ENCODE measurements at regions not wholly inside any gene's neighbourhood (a gene's known extent, or its start where the extent isn't known, plus 50 kb on each side); places are given as distances from the start of the nearest gene placed in this dataset.

DNA sequence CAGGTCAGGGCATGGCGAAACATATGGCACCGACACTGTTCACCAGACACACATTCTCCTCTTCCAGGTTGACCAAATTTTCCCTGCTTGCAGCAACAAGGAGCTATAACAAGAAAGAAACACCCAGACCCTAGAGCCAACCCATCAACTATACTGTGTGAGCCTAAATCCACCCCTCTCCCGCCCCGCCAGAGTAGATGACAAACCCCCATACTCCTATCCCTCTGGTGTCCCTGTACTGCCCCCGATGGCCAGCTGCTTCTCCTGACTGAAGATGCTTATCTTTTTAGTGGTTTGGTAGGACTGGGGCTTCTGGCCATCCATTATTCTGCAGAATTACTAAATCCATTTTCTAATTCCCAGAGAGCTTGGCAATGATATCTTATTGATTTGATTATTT lies 70.1 kb upstream of the EEPD1 start:
- Histone ChIP-seq H3K4me2 (ENCODE audit: control insufficient read depth, insufficient read depth) (no peak overlapping the region), H3K79me2 (ENCODE audit: control insufficient read depth, insufficient read depth, low read length) (no peaks in the 10 kb centered on the region), H3K4me1 (ENCODE audit: control insufficient read depth, insufficient read depth, low read length) (no peaks in the 10 kb centered on the region), H3K27me3 (replicated peaks in 1 of 2; ENCODE audit: control insufficient read depth in 2 of 2, insufficient read depth in 2 of 2, low read length in 1 of 2) (no peaks in the 10 kb centered on the region; a peak in 2 of 4 replicates), H2AFZ (ENCODE audit: control insufficient read depth, low read depth, low read length) (no peak overlapping the region), H3K4me3 (no peak overlapping the region), H4K20me1 (ENCODE audit: control insufficient read depth, insufficient read depth) (no peaks in the 10 kb centered on the region), H3K9me3 (replicated peaks; ENCODE audit: control insufficient read depth, insufficient read depth, low read length) (no peaks in the 10 kb centered on the region), H3K9ac (ENCODE audit: control insufficient read depth, insufficient read depth, low read length) (no peak overlapping the region), H3K27ac (ENCODE audit: control insufficient read depth, insufficient read depth) (no peak overlapping the region), H3K36me3 (ENCODE audit: control insufficient read depth in 2 of 2, insufficient read depth in 2 of 2, low read length in 1 of 2) (no peaks in the 10 kb centered on the region)
- DNase-seq (ENCODE audit: low read depth, low spot score) (no peak), FAIRE-seq (no peak), ATAC-seq (no peak)
- ChIA-PET POLR2A (no interaction called here), CTCF (no interaction called here), SMC1A (ENCODE audit: uncharacterized antibody, unreplicated experiment) (interaction anchor here (1.1 kb wide), 1 partner anchor 205 kb away, joined by 4 read pairs; no protein-coding TSS in a partner anchor), RAD21 (ENCODE audit: unreplicated experiment) (no interaction called here)
- in situ Hi-C loops (cut with MboI) = no loop called here
- TF ChIP-seq NRF1 (conservative IDR thresholded peaks at IDR 0.05; ENCODE audit: low read depth, low read length) (no peak), MEF2A (IDR thresholded peaks at IDR 0.05; ENCODE audit: insufficient read depth, low read depth, low read length) (no peak), DPF2 (IDR thresholded peaks at IDR 0.05) (no peak), TARDBP (IDR thresholded peaks at IDR 0.05; ENCODE audit: borderline replicate concordance) (no peak), BHLHE40 (IDR thresholded peaks at IDR 0.05; ENCODE audit: borderline replicate concordance in 1 of 2, low read depth in 2 of 2, low read length in 1 of 2) (no peak), EP300 (IDR thresholded peaks at IDR 0.05; ENCODE audit: borderline replicate concordance in 1 of 2, control insufficient read depth in 1 of 2, low read depth in 2 of 2, low read length in 2 of 2) (no peak), TAF1 (IDR thresholded peaks at IDR 0.05; ENCODE audit: borderline replicate concordance, low read depth, low read length) (no peak), KAT2A (conservative IDR thresholded peaks at IDR 0.05; ENCODE audit: control insufficient read depth, low read depth, low read length) (no peak), SREBF2 (IDR thresholded peaks at IDR 0.05; ENCODE audit: low read length) (no peak), CHD4 (IDR thresholded peaks at IDR 0.05) (no peak), NR2C1 (IDR thresholded peaks at IDR 0.05) (no peak), HDAC6 (IDR thresholded peaks at IDR 0.05; ENCODE audit: unreplicated experiment) (no peak), RFX5 (IDR thresholded peaks at IDR 0.05; ENCODE audit: low read depth, low read length) (no peak), ZNF622 (IDR thresholded peaks at IDR 0.05) (no peak), SUPT20H (IDR thresholded peaks at IDR 0.05; ENCODE audit: borderline replicate concordance, control insufficient read depth, low read depth, low read length) (no peak)
- TF ChIP-seq, protein P1, sequence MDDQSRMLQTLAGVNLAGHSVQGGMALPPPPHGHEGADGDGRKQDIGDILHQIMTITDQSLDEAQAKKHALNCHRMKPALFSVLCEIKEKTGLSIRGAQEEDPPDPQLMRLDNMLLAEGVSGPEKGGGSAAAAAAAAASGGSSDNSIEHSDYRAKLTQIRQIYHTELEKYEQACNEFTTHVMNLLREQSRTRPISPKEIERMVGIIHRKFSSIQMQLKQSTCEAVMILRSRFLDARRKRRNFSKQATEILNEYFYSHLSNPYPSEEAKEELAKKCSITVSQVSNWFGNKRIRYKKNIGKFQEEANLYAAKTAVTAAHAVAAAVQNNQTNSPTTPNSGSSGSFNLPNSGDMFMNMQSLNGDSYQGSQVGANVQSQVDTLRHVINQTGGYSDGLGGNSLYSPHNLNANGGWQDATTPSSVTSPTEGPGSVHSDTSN (IDR thresholded peaks at IDR 0.05; ENCODE audit: insufficient replicate concordance, low read depth, low read length) = no peak
- TF ChIP-seq, protein P2, sequence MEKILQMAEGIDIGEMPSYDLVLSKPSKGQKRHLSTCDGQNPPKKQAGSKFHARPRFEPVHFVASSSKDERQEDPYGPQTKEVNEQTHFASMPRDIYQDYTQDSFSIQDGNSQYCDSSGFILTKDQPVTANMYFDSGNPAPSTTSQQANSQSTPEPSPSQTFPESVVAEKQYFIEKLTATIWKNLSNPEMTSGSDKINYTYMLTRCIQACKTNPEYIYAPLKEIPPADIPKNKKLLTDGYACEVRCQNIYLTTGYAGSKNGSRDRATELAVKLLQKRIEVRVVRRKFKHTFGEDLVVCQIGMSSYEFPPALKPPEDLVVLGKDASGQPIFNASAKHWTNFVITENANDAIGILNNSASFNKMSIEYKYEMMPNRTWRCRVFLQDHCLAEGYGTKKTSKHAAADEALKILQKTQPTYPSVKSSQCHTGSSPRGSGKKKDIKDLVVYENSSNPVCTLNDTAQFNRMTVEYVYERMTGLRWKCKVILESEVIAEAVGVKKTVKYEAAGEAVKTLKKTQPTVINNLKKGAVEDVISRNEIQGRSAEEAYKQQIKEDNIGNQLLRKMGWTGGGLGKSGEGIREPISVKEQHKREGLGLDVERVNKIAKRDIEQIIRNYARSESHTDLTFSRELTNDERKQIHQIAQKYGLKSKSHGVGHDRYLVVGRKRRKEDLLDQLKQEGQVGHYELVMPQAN (conservative IDR thresholded peaks at IDR 0.05) = no peak
- intact Hi-C loops (cut with micrococcal nuclease; ENCODE audit: unreplicated experiment) = no loop called here
- 59% methylated on average over 5 of the region's 5 CpGs for WGBS (ENCODE audit: insufficient coverage, insufficient replicate concordance, low lambda C conversion rate, missing lambda C conversion rate)
- BruUV-seq (replicated peaks) = no TSS peak
